Esophagus muscularis mucosa (tissue), 4 donors: ENCODE measurements at regions not wholly inside any gene's neighbourhood (a gene's known extent, or its start where the extent isn't known, plus 50 kb on each side); places are given as distances from the start of the nearest gene placed in this dataset.

Experiments
- EP300 ChIP-seq: sonication (generic); formaldehyde crosslinking; IDR thresholded peaks from one replicate; pipeline ENCODE4 v1.6.1; 2017; ENCODE audit warnings: antibody characterized with exemption
- POLR2A ChIP-seq: fragments of 450-650 bp; IDR thresholded peaks from one replicate; pipeline ENCODE4 v1.6.1; 2017; ENCODE audit warnings: antibody characterized with exemption, moderate library complexity, mild to moderate bottlenecking, low read depth
- POLR2AphosphoS5 ChIP-seq, 2 donors: sonication (generic); formaldehyde crosslinking; IDR thresholded peaks; one replicate each; pipeline ENCODE4 v1.6.1; 2017; ENCODE audit warnings: antibody characterized with exemption in 2 of 2
- TF ChIP-seq, protein P1 (sequence below), 3 experiments: fragments of 200-600 bp in 2 of 3; fragments of 450-650 bp in 1 of 3; sonication (generic) in 2 of 3; IDR thresholded peaks; one replicate each; pipeline ENCODE4 v1.5.1; 2017 to 2019; ENCODE audit warnings: antibody characterized with exemption in 3 of 3, mild to moderate bottlenecking in 2 of 3, moderate library complexity in 1 of 3

GRCh38 chr7:63931057-63931600 is 67.5 kb upstream of the ZNF722 start:
- TF ChIP-seq, protein P1, sequence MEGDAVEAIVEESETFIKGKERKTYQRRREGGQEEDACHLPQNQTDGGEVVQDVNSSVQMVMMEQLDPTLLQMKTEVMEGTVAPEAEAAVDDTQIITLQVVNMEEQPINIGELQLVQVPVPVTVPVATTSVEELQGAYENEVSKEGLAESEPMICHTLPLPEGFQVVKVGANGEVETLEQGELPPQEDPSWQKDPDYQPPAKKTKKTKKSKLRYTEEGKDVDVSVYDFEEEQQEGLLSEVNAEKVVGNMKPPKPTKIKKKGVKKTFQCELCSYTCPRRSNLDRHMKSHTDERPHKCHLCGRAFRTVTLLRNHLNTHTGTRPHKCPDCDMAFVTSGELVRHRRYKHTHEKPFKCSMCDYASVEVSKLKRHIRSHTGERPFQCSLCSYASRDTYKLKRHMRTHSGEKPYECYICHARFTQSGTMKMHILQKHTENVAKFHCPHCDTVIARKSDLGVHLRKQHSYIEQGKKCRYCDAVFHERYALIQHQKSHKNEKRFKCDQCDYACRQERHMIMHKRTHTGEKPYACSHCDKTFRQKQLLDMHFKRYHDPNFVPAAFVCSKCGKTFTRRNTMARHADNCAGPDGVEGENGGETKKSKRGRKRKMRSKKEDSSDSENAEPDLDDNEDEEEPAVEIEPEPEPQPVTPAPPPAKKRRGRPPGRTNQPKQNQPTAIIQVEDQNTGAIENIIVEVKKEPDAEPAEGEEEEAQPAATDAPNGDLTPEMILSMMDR (IDR thresholded peaks at IDR 0.05) = no peak
- TF ChIP-seq POLR2A = no peak
- TF ChIP-seq POLR2AphosphoS5 (IDR thresholded peaks at IDR 0.05) = no peak
- TF ChIP-seq EP300 = no peak
